C1 segment of cervical spinal cord (tissue), 14 donors: ENCODE measurements at regions not wholly inside any gene's neighbourhood (a gene's known extent, or its start where the extent isn't known, plus 50 kb on each side); places are given as distances from the start of the nearest gene placed in this dataset.

Experiments used
- DNase-seq, 14 donors: peaks; one replicate each; lab custom pipeline; 2025; lab: John Stamatoyannopoulos, UW

- no peak for DNase-seq
Observed at GRCh38 chr7:54701982-54702381, 57.0 kb downstream of the SEC61G start.

- DNase-seq: no peak
Observed at GRCh38 chr7:54699715-54700114, 59.3 kb downstream of the SEC61G start.

- DNase-seq: no peak
Observed at GRCh38 chr7:54697659-54698186, 61.3 kb downstream of the SEC61G start.

GRCh38 chr7:54690892-54691291 is 68.1 kb downstream of the SEC61G start:
- no peak for DNase-seq

- no peak for DNase-seq
Observed at GRCh38 chr7:54690050-54690443, 69.0 kb downstream of the SEC61G start.

GRCh38 chr7:54689394-54690049 is 69.5 kb downstream of the SEC61G start:
- no peak for DNase-seq

- no peak for DNase-seq
Observed at GRCh38 chr7:54687462-54688212, 71.4 kb downstream of the SEC61G start.

- no peak for DNase-seq
Observed at GRCh38 chr7:54680377-54681005, 78.5 kb downstream of the SEC61G start.

- DNase-seq: no peak
Observed at GRCh38 chr7:54679490-54679817, 79.6 kb downstream of the SEC61G start.

GRCh38 chr7:54678763-54679489 is 80.1 kb downstream of the SEC61G start:
- DNase-seq: no peak

- DNase-seq: no peak
Observed at GRCh38 chr7:54674891-54675290, 84.1 kb downstream of the SEC61G start.

- DNase-seq: no peak
Observed at GRCh38 chr7:54672519-54672918, 86.5 kb downstream of the SEC61G start.

- DNase-seq: peak in 12 of 14 donors; percentile 10 to 68 (median 35)
Observed at GRCh38 chr7:54664235-54665228, 94.5 kb downstream of the SEC61G start.

- peak in 1 of 14 donors; percentile 24 for DNase-seq
Observed at GRCh38 chr7:54663603-54664234, 95.3 kb downstream of the SEC61G start.

GRCh38 chr7:54663186-54663585 is 95.8 kb downstream of the SEC61G start:
- no peak for DNase-seq

- no peak for DNase-seq
Observed at GRCh38 chr7:54662701-54663100, 96.3 kb downstream of the SEC61G start.

- DNase-seq: no peak
Observed at GRCh38 chr7:54653905-54654304, 105.1 kb downstream of the SEC61G start.

- no peak for DNase-seq
Observed at GRCh38 chr7:54643064-54643463, 100.9 kb downstream of the VSTM2A start.

- DNase-seq: no peak
Observed at GRCh38 chr7:54637712-54638396, 95.7 kb downstream of the VSTM2A start.

- DNase-seq: no peak
Observed at GRCh38 chr7:54632696-54633095, 90.5 kb downstream of the VSTM2A start.
